Panc1 (cell line): ENCODE measurements at regions not wholly inside any gene's neighbourhood (a gene's known extent, or its start where the extent isn't known, plus 50 kb on each side); places are given as distances from the start of the nearest gene placed in this dataset.

Experiments used
- ATAC-seq: fragments of 200-7000 bp; cut with Tn5 transposase; 2 replicates; pipeline ENCODE4 v1.9.1; 2020; ENCODE audit warnings: mild to moderate bottlenecking, moderate library complexity
- BruUV-seq: library from RNA; stranded (reverse); fragments of 400-500 nt; replicated peaks from 2 replicates; lab custom pipeline; 2021; lab: Mats Ljungman, UMichigan
- CTCF ChIA-PET: fragments of 300-600 bp; sonication (Branson Sonifier 250); formaldehyde crosslinking; loops from one replicate; lab custom pipeline; 2022; ENCODE audit warnings: antibody characterized with exemption; lab: Charles Lee
- POLR2A ChIA-PET: fragments of 300-600 bp; sonication (Branson Sonifier 250); formaldehyde crosslinking; loops from one replicate; lab custom pipeline; 2022; ENCODE audit warnings: antibody characterized with exemption; lab: Charles Lee
- DNase-seq: peaks from one replicate; pipeline ENCODE4 v3.0.0-alpha.2; 2010; ENCODE audit warnings: low read depth, low spot score
- H3K27ac ChIP-seq: 2 replicates; pipeline ENCODE4 v1.5.1; 2011; ENCODE audit warnings: mild to moderate bottlenecking, low read length, inconsistent platforms
- H3K27me3 ChIP-seq: fragments of 200-500 bp; sonication (Bioruptor generic); 2 replicates; pipeline ENCODE4 v1.6.0; 2014; ENCODE audit warnings: low read length, inconsistent platforms; ENCODE audit not compliant: control insufficient read depth, insufficient read depth
- H3K36me3 ChIP-seq: fragments of 200-500 bp; sonication (Bioruptor generic); 2 replicates; pipeline ENCODE4 v1.5.1; 2014; ENCODE audit warnings: inconsistent platforms, mild to moderate bottlenecking, low read length, moderate library complexity; ENCODE audit not compliant: control insufficient read depth, insufficient read depth
- H3K4me1 ChIP-seq: 2 replicates; pipeline ENCODE4 v1.5.1; 2011; ENCODE audit warnings: inconsistent platforms, mild to moderate bottlenecking, low read length, moderate library complexity; ENCODE audit not compliant: control insufficient read depth, insufficient read depth
- H3K4me3 ChIP-seq, 2 experiments: 2 replicates each; pipeline ENCODE4 v1.5.1; 2011 to 2012; ENCODE audit warnings: low read depth in 2 of 2, low read length in 2 of 2, mild to moderate bottlenecking in 2 of 2, inconsistent platforms in 1 of 2, moderate library complexity in 1 of 2
- H3K9me3 ChIP-seq: fragments of 200-500 bp; sonication (Bioruptor generic); 2 replicates; pipeline ENCODE4 v1.5.1; 2014; ENCODE audit warnings: low read depth, mild to moderate bottlenecking, inconsistent platforms, low read length, moderate library complexity; ENCODE audit not compliant: control insufficient read depth, insufficient read depth
- POLR2AphosphoS5 ChIP-seq: IDR thresholded peaks from 2 replicates; pipeline ENCODE4 v1.6.1; 2012; ENCODE audit warnings: mild to moderate bottlenecking, low read depth, low read length, moderate library complexity
- SIN3A ChIP-seq: IDR thresholded peaks from 2 replicates; pipeline ENCODE4 v1.6.1; 2012; ENCODE audit warnings: low read depth, mild to moderate bottlenecking, low read length, moderate library complexity, borderline replicate concordance; ENCODE audit not compliant: insufficient read depth
- TCF7L2 ChIP-seq: IDR thresholded peaks from 2 replicates; pipeline ENCODE4 v1.6.1; 2011; ENCODE audit warnings: mild to moderate bottlenecking, low read depth, low read length, inconsistent platforms
- in situ Hi-C: cut with HindIII; loops from 2 replicates; pipeline ENCODE4 v1.10.0; 2016; ENCODE audit warnings: low sequenced_read_pairs, low pct_unique_long_range_greater_than_20kb
- intact Hi-C: fragments of 100-400 bp; cut with micrococcal nuclease; formaldehyde crosslinking; loops from one replicate; pipeline ENCODE4 v1.10.0; 2022; ENCODE audit not compliant: unreplicated experiment
- TF ChIP-seq, protein P1 (sequence below): fragments of 450-650 bp; IDR thresholded peaks from 2 replicates; pipeline ENCODE4 v1.5.1; 2017; ENCODE audit warnings: mild to moderate bottlenecking
- TF ChIP-seq, protein P2 (sequence below), 2 experiments: IDR thresholded peaks; 2 replicates each; pipeline ENCODE4 v1.6.1; 2011 to 2012; ENCODE audit warnings: low read depth in 2 of 2, control low read depth in 1 of 2, low read length in 1 of 2, mild to moderate bottlenecking in 1 of 2, moderate library complexity in 1 of 2; ENCODE audit not compliant: insufficient read depth in 1 of 2

DNA sequence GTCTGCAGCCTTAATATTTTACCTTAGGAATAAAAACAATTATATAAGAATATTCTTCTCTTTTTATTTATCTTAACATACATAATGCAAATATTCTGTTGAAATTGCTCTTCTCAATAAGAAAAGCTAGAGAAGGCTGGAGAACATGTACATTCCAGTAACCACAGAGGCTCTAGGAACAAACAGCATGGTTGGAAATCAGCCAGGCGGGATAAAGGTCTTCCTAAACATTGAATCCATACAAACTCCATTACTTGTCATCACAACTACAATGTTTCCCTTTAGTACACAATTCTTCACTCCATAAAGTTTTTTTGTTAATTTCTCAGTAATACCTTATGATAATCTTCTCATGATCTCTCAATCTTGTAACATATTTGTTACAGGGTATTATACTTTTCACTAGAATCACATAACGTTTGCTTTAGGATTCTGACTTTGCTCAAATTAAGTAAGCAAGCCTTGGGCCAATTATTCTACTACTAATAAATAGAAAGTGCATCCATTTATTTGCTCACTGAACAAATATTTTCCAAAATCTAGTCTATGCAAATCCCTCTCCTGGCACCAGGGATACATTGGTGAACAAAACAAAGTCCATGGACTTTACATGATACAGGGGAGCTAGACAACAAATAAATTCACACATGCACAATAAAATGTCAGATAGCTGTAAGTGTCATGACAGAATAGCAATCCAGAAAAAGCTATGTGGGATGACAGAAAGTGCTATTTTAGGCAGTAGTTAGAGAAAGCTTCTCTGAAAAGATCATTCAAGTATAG is 237.5 kb upstream of the TMTC1 start:
- no peaks in the 10 kb centered on the region for H3K27me3 ChIP-seq
- H3K4me3 ChIP-seq, result no peak overlapping the region
- POLR2A ChIA-PET, result no interaction called here
- CTCF ChIA-PET, result no interaction called here
- intact Hi-C loops, result no loop called here
- no TSS peak for BruUV-seq
- no peak overlapping the region for H3K27ac ChIP-seq
- H3K36me3 ChIP-seq, result no peaks in the 10 kb centered on the region
- H3K4me1 ChIP-seq, result no peaks in the 10 kb centered on the region
- no peak for DNase-seq
- H3K9me3 ChIP-seq, result no peaks in the 10 kb centered on the region
- in situ Hi-C loops, result no loop called here
- ATAC-seq, result no peak
- no peak for TF ChIP-seq TCF7L2
- TF ChIP-seq POLR2AphosphoS5, result no peak
- TF ChIP-seq, protein P1, sequence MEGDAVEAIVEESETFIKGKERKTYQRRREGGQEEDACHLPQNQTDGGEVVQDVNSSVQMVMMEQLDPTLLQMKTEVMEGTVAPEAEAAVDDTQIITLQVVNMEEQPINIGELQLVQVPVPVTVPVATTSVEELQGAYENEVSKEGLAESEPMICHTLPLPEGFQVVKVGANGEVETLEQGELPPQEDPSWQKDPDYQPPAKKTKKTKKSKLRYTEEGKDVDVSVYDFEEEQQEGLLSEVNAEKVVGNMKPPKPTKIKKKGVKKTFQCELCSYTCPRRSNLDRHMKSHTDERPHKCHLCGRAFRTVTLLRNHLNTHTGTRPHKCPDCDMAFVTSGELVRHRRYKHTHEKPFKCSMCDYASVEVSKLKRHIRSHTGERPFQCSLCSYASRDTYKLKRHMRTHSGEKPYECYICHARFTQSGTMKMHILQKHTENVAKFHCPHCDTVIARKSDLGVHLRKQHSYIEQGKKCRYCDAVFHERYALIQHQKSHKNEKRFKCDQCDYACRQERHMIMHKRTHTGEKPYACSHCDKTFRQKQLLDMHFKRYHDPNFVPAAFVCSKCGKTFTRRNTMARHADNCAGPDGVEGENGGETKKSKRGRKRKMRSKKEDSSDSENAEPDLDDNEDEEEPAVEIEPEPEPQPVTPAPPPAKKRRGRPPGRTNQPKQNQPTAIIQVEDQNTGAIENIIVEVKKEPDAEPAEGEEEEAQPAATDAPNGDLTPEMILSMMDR, result no peak
- no peak for TF ChIP-seq SIN3A
- TF ChIP-seq, protein P2, sequence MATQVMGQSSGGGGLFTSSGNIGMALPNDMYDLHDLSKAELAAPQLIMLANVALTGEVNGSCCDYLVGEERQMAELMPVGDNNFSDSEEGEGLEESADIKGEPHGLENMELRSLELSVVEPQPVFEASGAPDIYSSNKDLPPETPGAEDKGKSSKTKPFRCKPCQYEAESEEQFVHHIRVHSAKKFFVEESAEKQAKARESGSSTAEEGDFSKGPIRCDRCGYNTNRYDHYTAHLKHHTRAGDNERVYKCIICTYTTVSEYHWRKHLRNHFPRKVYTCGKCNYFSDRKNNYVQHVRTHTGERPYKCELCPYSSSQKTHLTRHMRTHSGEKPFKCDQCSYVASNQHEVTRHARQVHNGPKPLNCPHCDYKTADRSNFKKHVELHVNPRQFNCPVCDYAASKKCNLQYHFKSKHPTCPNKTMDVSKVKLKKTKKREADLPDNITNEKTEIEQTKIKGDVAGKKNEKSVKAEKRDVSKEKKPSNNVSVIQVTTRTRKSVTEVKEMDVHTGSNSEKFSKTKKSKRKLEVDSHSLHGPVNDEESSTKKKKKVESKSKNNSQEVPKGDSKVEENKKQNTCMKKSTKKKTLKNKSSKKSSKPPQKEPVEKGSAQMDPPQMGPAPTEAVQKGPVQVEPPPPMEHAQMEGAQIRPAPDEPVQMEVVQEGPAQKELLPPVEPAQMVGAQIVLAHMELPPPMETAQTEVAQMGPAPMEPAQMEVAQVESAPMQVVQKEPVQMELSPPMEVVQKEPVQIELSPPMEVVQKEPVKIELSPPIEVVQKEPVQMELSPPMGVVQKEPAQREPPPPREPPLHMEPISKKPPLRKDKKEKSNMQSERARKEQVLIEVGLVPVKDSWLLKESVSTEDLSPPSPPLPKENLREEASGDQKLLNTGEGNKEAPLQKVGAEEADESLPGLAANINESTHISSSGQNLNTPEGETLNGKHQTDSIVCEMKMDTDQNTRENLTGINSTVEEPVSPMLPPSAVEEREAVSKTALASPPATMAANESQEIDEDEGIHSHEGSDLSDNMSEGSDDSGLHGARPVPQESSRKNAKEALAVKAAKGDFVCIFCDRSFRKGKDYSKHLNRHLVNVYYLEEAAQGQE (IDR thresholded peaks at IDR 0.05; ENCODE audit: insufficient read depth in 1 of 2, low read depth in 2 of 2, low read length in 1 of 2), result no peak

DNA sequence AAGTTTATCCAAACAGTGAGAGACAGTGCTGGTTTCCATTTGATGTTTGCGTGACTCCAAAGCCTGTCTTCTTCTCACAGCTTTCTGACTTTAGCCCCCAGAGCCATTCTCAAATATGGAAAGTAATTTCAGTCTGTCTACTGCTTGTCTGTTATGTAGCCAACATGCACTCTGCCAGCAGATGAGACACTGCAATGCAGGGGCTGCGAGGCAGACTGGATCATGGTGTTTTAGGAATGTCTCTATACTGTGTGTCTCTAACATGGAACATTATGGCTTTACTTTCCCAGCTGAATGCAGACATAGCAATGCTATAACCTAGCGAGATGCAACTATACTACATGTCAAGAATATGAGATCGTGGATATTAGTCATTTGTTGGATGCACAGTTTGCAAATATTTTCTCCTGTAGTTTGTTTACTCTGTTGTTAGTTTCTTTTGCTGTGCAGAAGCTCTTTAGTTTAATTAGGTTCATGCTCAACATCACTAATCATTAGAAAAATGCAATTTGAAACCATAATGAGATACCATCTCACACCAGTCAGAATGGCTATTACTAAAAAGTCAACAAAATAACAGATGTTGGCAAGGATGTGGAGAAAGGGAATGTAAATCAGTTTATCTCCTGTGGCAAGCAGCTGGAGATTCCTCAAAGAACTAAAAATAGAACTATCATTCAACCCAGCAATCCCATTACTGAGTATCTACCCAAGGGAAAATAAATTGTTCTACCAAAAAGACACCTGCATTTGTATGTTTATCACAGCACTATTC is 235.8 kb upstream of the TMTC1 start:
- no peaks in the 10 kb centered on the region for H3K9me3 ChIP-seq
- ATAC-seq (no peak), DNase-seq (no peak)
- H3K4me3 ChIP-seq, result no peak overlapping the region
- no peaks in the 10 kb centered on the region for H3K27me3 ChIP-seq
- ChIA-PET POLR2A (no interaction called here), CTCF (no interaction called here)
- in situ Hi-C loops (no loop called here), intact Hi-C loops (no loop called here)
- BruUV-seq, result no TSS peak
- TF ChIP-seq, protein P2 (IDR thresholded peaks at IDR 0.05; ENCODE audit: insufficient read depth in 1 of 2, low read depth in 2 of 2, low read length in 1 of 2), result no peak
- TF ChIP-seq, protein P1, result no peak
- TF ChIP-seq POLR2AphosphoS5, result no peak
- TF ChIP-seq SIN3A, result no peak
- TF ChIP-seq TCF7L2, result no peak
- H3K4me1 ChIP-seq, result no peaks in the 10 kb centered on the region
- no peaks in the 10 kb centered on the region for H3K36me3 ChIP-seq
- no peak overlapping the region for H3K27ac ChIP-seq
